ENCODE measurements at regions not wholly inside any gene's neighbourhood (a gene's known extent, or its start where the extent isn't known, plus 50 kb on each side); places are given as distances from the start of the nearest gene placed in this dataset.

DNA sequence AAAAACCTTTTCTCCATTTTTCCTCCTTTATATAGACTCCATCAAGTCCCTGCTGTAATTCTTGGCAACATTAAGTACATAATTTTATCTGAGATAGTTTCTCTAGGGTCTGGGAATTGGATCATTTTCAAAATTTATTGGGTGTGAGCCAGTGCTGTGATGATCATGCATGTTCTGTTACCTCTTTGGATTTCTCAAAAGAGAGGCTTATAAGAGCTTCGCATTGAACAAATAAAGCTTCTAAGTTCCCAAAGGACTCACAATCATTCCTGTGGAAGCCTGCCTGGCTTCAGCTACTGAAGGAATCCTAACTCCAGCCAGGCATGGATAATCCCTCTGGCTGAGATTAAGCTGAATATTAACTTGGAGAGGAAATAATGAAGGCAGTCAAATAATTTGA is 208.5 kb downstream of the RAB38 start:
- TF ChIP-seq, protein P1, sequence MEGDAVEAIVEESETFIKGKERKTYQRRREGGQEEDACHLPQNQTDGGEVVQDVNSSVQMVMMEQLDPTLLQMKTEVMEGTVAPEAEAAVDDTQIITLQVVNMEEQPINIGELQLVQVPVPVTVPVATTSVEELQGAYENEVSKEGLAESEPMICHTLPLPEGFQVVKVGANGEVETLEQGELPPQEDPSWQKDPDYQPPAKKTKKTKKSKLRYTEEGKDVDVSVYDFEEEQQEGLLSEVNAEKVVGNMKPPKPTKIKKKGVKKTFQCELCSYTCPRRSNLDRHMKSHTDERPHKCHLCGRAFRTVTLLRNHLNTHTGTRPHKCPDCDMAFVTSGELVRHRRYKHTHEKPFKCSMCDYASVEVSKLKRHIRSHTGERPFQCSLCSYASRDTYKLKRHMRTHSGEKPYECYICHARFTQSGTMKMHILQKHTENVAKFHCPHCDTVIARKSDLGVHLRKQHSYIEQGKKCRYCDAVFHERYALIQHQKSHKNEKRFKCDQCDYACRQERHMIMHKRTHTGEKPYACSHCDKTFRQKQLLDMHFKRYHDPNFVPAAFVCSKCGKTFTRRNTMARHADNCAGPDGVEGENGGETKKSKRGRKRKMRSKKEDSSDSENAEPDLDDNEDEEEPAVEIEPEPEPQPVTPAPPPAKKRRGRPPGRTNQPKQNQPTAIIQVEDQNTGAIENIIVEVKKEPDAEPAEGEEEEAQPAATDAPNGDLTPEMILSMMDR (IDR thresholded peaks at IDR 0.05) = no peak
- no peak for TF ChIP-seq POLR2A (IDR thresholded peaks at IDR 0.05)

Data from heart left ventricle (tissue), 13 donors.